ENCODE measurements at regions not wholly inside any gene's neighbourhood (a gene's known extent, or its start where the extent isn't known, plus 50 kb on each side); places are given as distances from the start of the nearest gene placed in this dataset.

GRCh38 chr17:59490216-59490615, 75.2 kb upstream of the DHX40 start:
- peak; percentile 83 for ATAC-seq
- TF ChIP-seq ESRRG (CRISPR knock-in tag; IDR thresholded peaks at IDR 0.05), result no peak
- no peak for TF ChIP-seq ZFP30 (CRISPR knock-in tag; IDR thresholded peaks at IDR 0.05)
- no peak for TF ChIP-seq ISL1 (CRISPR knock-in tag; IDR thresholded peaks at IDR 0.05)
- no peak for TF ChIP-seq BACH2 (CRISPR knock-in tag; IDR thresholded peaks at IDR 0.05; ENCODE audit: borderline replicate concordance)
- TF ChIP-seq SNAI2 (CRISPR knock-in tag; IDR thresholded peaks at IDR 0.05), result no peak
- TF ChIP-seq TOX (CRISPR knock-in tag; IDR thresholded peaks at IDR 0.05; ENCODE audit: borderline replicate concordance), result no peak
- no peak for TF ChIP-seq TCF4 (CRISPR knock-in tag; IDR thresholded peaks at IDR 0.05; ENCODE audit: borderline replicate concordance)

GRCh38 chr17:59491353-59492090, 73.9 kb upstream of the DHX40 start:
- ATAC-seq, result peak; percentile 61
- TF ChIP-seq ZFP3 (CRISPR knock-in tag; IDR thresholded peaks at IDR 0.05) (no peak), TOX (CRISPR knock-in tag; IDR thresholded peaks at IDR 0.05; ENCODE audit: borderline replicate concordance) (no peak), TCF4 (CRISPR knock-in tag; IDR thresholded peaks at IDR 0.05; ENCODE audit: borderline replicate concordance) (no peak), OSR1 (CRISPR knock-in tag; IDR thresholded peaks at IDR 0.05) (no peak), ZNF565 (CRISPR knock-in tag; conservative IDR thresholded peaks at IDR 0.05; ENCODE audit: low read depth) (no peak), TSHZ2 (CRISPR knock-in tag; IDR thresholded peaks at IDR 0.05) (no peak)

- ATAC-seq, result no peak
- TF ChIP-seq TCF4 (CRISPR knock-in tag; IDR thresholded peaks at IDR 0.05; ENCODE audit: borderline replicate concordance), result no peak
- TF ChIP-seq OSR1 (CRISPR knock-in tag; IDR thresholded peaks at IDR 0.05), result no peak
- no peak for TF ChIP-seq TSHZ2 (CRISPR knock-in tag; IDR thresholded peaks at IDR 0.05)
- no peak for TF ChIP-seq TOX (CRISPR knock-in tag; IDR thresholded peaks at IDR 0.05; ENCODE audit: borderline replicate concordance)
- no peak for TF ChIP-seq POU6F1 (CRISPR knock-in tag; IDR thresholded peaks at IDR 0.05; ENCODE audit: borderline replicate concordance, low read depth)
- TF ChIP-seq CSRNP3 (CRISPR knock-in tag; IDR thresholded peaks at IDR 0.05), result no peak
- TF ChIP-seq ESRRG (CRISPR knock-in tag; IDR thresholded peaks at IDR 0.05), result no peak
- TF ChIP-seq ZNF565 (CRISPR knock-in tag; conservative IDR thresholded peaks at IDR 0.05; ENCODE audit: low read depth), result no peak
These were observed 73.3 kb upstream of the DHX40 start for GRCh38 chr17:59492091-59492451.

- no peak for TF ChIP-seq PPARA (CRISPR knock-in tag; IDR thresholded peaks at IDR 0.05; ENCODE audit: borderline replicate concordance)
- TF ChIP-seq ISL1 (CRISPR knock-in tag; IDR thresholded peaks at IDR 0.05), result no peak
- no peak for TF ChIP-seq ZNF565 (CRISPR knock-in tag; conservative IDR thresholded peaks at IDR 0.05; ENCODE audit: low read depth)
- TF ChIP-seq POU6F1 (CRISPR knock-in tag; IDR thresholded peaks at IDR 0.05; ENCODE audit: borderline replicate concordance, low read depth), result no peak
- no peak for ATAC-seq
These were observed 71.5 kb upstream of the DHX40 start for GRCh38 chr17:59493867-59494266.

All from SK-N-SH treated with all-trans-retinoic acid at 6 μM for 48 hours (cell line).